ENCODE measurements at regions not wholly inside any gene's neighbourhood (a gene's known extent, or its start where the extent isn't known, plus 50 kb on each side); places are given as distances from the start of the nearest gene placed in this dataset.

- Histone ChIP-seq H2AFZ (no peak overlapping the region), H3K79me2 (replicated peaks; ENCODE audit: insufficient read depth) (no peaks in the 10 kb centered on the region), H3K4me3 (no peak overlapping the region), H3K27ac (ENCODE audit: low read depth) (no peak overlapping the region), H3K36me3 (ENCODE audit: insufficient read depth) (no peaks in the 10 kb centered on the region), H3K9me2 (ENCODE audit: insufficient read depth) (no peaks in the 10 kb centered on the region), H3K4me1 (ENCODE audit: insufficient read depth) (no peaks in the 10 kb centered on the region), H3K27me3 (ENCODE audit: insufficient read depth) (no peaks in the 10 kb centered on the region), H4K20me1 (replicated peaks; ENCODE audit: insufficient read depth) (no peaks in the 10 kb centered on the region), H3F3A (replicated peaks; ENCODE audit: low read depth) (no peaks in the 10 kb centered on the region), H3K4me2 (no peak overlapping the region)
- H3K4me1 Mint-ChIP-seq, result no peaks in the 10 kb centered on the region
- H3K9me3 Mint-ChIP-seq, result peaks cover 85% of the 10 kb centered on the region
- H3K36me3 Mint-ChIP-seq (ENCODE audit: low read depth), result peaks cover 13% of the 10 kb centered on the region; the same call in 2 of the 3 replicates
- no peak overlapping the region for H3K4me3 Mint-ChIP-seq
- TF ChIP-seq CREB1 (CRISPR knock-in tag; IDR thresholded peaks at IDR 0.05; ENCODE audit: low read depth) (no peak), EZH2 (IDR thresholded peaks at IDR 0.05; ENCODE audit: low read depth, unreplicated experiment) (no peak), ZNF331 (CRISPR knock-in tag; IDR thresholded peaks at IDR 0.05; ENCODE audit: low read depth) (no peak), NANOG (IDR thresholded peaks at IDR 0.05; ENCODE audit: borderline replicate concordance) (no peak), POLR2AphosphoS5 (IDR thresholded peaks at IDR 0.05; ENCODE audit: low read depth) (no peak), JUNB (IDR thresholded peaks at IDR 0.05; ENCODE audit: unreplicated experiment) (no peak), ZNF114 (CRISPR knock-in tag; IDR thresholded peaks at IDR 0.05) (no peak), STAT1 (IDR thresholded peaks at IDR 0.05; ENCODE audit: unreplicated experiment) (no peak), EZH2phosphoT487 (IDR thresholded peaks at IDR 0.05; ENCODE audit: unreplicated experiment) (no peak)
- TF ChIP-seq, protein P1, sequence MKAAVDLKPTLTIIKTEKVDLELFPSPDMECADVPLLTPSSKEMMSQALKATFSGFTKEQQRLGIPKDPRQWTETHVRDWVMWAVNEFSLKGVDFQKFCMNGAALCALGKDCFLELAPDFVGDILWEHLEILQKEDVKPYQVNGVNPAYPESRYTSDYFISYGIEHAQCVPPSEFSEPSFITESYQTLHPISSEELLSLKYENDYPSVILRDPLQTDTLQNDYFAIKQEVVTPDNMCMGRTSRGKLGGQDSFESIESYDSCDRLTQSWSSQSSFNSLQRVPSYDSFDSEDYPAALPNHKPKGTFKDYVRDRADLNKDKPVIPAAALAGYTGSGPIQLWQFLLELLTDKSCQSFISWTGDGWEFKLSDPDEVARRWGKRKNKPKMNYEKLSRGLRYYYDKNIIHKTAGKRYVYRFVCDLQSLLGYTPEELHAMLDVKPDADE (IDR thresholded peaks at IDR 0.05), result no peak
- TF ChIP-seq, protein P2, sequence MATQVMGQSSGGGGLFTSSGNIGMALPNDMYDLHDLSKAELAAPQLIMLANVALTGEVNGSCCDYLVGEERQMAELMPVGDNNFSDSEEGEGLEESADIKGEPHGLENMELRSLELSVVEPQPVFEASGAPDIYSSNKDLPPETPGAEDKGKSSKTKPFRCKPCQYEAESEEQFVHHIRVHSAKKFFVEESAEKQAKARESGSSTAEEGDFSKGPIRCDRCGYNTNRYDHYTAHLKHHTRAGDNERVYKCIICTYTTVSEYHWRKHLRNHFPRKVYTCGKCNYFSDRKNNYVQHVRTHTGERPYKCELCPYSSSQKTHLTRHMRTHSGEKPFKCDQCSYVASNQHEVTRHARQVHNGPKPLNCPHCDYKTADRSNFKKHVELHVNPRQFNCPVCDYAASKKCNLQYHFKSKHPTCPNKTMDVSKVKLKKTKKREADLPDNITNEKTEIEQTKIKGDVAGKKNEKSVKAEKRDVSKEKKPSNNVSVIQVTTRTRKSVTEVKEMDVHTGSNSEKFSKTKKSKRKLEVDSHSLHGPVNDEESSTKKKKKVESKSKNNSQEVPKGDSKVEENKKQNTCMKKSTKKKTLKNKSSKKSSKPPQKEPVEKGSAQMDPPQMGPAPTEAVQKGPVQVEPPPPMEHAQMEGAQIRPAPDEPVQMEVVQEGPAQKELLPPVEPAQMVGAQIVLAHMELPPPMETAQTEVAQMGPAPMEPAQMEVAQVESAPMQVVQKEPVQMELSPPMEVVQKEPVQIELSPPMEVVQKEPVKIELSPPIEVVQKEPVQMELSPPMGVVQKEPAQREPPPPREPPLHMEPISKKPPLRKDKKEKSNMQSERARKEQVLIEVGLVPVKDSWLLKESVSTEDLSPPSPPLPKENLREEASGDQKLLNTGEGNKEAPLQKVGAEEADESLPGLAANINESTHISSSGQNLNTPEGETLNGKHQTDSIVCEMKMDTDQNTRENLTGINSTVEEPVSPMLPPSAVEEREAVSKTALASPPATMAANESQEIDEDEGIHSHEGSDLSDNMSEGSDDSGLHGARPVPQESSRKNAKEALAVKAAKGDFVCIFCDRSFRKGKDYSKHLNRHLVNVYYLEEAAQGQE (IDR thresholded peaks at IDR 0.05; ENCODE audit: unreplicated experiment), result no peak
- TF ChIP-seq, protein P3, sequence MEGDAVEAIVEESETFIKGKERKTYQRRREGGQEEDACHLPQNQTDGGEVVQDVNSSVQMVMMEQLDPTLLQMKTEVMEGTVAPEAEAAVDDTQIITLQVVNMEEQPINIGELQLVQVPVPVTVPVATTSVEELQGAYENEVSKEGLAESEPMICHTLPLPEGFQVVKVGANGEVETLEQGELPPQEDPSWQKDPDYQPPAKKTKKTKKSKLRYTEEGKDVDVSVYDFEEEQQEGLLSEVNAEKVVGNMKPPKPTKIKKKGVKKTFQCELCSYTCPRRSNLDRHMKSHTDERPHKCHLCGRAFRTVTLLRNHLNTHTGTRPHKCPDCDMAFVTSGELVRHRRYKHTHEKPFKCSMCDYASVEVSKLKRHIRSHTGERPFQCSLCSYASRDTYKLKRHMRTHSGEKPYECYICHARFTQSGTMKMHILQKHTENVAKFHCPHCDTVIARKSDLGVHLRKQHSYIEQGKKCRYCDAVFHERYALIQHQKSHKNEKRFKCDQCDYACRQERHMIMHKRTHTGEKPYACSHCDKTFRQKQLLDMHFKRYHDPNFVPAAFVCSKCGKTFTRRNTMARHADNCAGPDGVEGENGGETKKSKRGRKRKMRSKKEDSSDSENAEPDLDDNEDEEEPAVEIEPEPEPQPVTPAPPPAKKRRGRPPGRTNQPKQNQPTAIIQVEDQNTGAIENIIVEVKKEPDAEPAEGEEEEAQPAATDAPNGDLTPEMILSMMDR (conservative IDR thresholded peaks at IDR 0.05; ENCODE audit: low read depth in 2 of 2), result no peak
- TF ChIP-seq, protein P4, sequence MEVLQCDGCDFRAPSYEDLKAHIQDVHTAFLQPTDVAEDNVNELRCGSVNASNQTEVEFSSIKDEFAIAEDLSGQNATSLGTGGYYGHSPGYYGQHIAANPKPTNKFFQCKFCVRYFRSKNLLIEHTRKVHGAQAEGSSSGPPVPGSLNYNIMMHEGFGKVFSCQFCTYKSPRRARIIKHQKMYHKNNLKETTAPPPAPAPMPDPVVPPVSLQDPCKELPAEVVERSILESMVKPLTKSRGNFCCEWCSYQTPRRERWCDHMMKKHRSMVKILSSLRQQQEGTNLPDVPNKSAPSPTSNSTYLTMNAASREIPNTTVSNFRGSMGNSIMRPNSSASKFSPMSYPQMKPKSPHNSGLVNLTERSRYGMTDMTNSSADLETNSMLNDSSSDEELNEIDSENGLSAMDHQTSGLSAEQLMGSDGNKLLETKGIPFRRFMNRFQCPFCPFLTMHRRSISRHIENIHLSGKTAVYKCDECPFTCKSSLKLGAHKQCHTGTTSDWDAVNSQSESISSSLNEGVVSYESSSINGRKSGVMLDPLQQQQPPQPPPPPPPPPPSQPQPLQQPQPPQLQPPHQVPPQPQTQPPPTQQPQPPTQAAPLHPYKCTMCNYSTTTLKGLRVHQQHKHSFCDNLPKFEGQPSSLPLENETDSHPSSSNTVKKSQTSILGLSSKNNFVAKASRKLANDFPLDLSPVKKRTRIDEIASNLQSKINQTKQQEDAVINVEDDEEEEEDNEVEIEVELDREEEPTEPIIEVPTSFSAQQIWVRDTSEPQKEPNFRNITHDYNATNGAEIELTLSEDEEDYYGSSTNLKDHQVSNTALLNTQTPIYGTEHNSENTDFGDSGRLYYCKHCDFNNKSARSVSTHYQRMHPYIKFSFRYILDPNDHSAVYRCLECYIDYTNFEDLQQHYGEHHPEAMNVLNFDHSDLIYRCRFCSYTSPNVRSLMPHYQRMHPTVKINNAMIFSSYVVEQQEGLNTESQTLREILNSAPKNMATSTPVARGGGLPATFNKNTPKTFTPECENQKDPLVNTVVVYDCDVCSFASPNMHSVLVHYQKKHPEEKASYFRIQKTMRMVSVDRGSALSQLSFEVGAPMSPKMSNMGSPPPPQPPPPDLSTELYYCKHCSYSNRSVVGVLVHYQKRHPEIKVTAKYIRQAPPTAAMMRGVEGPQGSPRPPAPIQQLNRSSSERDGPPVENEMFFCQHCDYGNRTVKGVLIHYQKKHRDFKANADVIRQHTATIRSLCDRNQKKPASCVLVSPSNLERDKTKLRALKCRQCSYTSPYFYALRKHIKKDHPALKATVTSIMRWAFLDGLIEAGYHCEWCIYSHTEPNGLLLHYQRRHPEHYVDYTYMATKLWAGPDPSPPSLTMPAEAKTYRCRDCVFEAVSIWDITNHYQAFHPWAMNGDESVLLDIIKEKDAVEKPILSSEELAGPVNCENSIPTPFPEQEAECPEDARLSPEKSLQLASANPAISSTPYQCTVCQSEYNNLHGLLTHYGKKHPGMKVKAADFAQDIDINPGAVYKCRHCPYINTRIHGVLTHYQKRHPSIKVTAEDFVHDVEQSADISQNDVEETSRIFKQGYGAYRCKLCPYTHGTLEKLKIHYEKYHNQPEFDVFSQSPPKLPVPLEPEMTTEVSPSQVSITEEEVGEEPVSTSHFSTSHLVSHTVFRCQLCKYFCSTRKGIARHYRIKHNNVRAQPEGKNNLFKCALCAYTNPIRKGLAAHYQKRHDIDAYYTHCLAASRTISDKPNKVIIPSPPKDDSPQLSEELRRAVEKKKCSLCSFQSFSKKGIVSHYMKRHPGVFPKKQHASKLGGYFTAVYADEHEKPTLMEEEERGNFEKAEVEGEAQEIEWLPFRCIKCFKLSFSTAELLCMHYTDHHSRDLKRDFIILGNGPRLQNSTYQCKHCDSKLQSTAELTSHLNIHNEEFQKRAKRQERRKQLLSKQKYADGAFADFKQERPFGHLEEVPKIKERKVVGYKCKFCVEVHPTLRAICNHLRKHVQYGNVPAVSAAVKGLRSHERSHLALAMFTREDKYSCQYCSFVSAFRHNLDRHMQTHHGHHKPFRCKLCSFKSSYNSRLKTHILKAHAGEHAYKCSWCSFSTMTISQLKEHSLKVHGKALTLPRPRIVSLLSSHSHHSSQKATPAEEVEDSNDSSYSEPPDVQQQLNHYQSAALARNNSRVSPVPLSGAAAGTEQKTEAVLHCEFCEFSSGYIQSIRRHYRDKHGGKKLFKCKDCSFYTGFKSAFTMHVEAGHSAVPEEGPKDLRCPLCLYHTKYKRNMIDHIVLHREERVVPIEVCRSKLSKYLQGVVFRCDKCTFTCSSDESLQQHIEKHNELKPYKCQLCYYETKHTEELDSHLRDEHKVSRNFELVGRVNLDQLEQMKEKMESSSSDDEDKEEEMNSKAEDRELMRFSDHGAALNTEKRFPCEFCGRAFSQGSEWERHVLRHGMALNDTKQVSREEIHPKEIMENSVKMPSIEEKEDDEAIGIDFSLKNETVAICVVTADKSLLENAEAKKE (CRISPR knock-in tag; IDR thresholded peaks at IDR 0.05), result no peak
- H3K27ac Mint-ChIP-seq, result no peak overlapping the region
- no peak for DNase-seq (ENCODE audit: low spot score)
- ATAC-seq, result no peak
- H3K27me3 Mint-ChIP-seq (ENCODE audit: insufficient read depth, low read depth, poor library complexity), result peaks cover 8% of the 10 kb centered on the region
Measured at GRCh38 chr20:41819436-41819835, 201.3 kb upstream of the CHD6 start.
